GM18873 (cell line): ENCODE measurements at regions not wholly inside any gene's neighbourhood (a gene's known extent, or its start where the extent isn't known, plus 50 kb on each side); places are given as distances from the start of the nearest gene placed in this dataset.

ENCODE experiments used
- ATAC-seq: cut with Tn5 transposase; IDR thresholded peaks from one replicate; pipeline ENCODE4 v1.9.1; 2021; ENCODE audit warnings: mild to moderate bottlenecking, moderate library complexity, moderate number of reproducible peaks; ENCODE audit not compliant: unreplicated experiment, low FRiP score

DNA sequence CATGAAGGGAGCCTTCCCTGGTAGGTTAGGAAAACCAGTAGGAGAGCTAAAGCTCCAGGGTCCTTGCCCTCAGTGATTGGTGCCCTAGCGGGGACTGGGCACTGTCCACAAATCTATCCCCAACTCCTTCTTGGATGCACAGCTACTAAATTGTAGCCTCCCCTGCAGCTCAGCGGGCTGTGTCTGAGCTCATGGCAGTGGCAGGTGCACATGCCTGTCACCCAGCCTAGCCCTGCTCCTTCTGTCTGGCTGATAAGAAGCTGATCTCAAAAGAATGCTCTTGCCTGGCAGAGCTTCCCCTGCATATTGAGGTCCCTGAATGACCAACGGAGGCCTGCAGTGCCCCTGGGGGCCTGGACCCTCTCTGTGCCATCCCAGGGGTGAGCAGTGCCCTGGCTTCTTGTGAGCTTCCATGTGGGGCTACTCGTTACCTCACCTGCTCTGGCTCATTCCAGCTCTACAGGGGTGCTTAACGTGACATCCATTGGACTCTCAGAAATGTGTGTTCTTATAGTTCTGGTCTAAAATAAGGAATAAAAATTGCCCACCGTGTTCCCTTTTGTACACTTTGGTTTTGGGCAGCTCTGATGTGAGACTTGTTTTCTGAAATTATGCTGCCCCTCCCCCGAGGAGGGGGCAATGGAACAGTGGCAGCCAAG is 59.8 kb upstream of the ANTXRL start:
- no peak for ATAC-seq

DNA sequence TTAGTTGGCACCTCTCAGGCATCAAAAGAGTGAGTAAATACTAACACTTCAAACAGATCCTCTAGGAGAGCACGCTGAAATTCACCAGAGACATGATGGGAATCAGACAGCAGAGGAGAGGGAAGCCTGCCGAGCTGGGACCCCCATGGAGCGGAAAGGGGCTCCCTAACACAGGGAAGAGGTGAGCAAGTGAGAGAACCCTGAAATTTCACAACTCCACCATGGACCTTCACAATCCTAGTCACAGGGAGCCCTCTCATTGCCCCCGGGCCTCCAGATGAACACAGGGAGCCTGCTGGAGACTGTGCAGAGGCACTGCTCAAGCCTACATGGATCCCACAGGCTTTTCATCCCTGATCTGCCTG is 59.2 kb upstream of the ANTXRL start:
- ATAC-seq: no peak

DNA sequence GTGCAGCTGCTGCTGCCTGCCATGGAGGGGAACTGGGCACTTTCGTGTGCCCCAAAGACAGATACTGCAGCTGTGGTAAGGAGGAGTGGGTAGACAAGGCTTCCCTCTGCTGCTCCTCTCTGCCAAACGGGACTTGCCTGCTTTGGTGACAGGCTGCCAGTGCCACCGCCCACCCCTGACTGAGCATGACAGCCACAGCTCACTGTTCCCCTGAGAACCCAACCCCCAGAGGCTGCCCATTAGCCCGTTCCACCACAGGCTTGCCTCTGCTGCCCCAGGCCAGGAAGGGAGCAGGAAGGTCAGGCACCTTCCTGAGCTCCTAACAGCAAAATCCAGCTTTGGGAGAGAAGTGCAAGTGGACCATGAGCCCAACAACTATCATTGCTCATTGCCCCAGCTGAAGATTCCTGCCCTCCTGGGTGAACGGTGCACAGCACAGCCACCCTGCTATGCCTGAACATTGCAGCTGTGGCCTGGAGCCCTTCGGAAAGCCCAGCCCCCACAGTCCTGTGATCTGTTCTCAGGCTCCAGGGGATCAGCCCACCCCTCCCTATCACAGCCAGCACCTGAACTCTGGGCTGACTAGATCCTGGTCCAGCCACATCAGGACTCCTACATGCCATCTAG is 58.7 kb upstream of the ANTXRL start:
- ATAC-seq: no peak

DNA sequence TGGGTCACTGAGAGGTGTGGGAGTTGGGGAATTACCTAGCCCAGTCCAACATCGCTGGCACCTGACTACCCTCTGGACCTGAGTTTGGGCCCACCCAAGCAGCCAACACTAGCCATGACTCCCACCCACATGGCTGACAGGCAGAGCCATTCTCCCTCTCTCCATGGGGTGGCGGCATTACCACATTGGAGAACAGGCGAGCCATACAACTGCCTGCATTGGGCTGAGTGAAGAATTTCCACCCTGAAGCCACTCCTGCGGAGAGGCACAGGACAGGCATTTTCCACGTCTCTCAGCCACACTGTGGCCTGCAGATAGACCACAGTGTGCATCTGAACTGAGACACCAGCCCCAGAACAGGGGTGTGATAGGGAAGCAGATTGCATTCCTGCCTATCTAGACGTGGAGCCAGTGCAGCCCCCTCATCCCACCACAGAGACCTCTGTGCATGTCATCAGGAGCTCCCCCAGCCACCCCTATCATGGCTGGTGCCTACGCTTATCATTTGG is 58.2 kb upstream of the ANTXRL start:
- ATAC-seq: no peak

DNA sequence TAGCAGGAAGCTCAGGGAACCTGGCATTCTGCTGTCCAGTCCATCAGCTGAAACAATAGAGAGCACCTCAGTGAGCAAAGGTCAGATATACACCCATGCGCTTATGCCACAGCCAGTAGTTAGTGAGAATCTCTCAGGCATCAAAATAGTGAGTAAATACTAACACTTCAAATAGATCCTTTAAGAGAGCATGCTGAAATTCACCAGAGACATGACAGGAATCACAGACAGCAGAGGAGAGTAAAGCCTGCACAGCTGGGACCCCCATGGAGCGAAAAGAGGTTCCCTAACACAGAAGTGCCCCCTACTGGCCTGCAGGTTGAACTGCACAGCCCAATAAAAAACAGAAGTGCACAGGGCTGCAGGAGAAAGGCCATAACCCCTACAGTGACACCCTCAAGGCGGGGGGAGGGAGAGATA is 57.6 kb upstream of the ANTXRL start:
- ATAC-seq: no peak

DNA sequence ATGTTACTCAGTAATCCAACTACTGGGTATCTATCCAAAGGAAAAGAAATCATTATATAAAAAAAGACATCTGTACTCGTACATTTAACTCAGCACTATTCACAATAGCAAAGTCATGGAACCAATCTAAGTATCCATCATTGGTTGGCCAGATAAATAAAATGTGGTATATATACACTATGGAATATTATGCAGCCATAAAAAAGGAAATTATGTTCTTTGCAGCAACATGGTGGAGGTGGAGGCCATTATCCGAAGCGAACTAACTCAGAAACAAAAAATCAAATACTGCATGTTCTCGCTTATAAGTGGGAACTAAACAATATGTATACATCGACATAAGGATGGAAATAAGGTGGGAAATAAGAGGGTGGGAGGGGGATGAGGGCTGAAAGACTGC is 56.2 kb upstream of the ANTXRL start:
- no peak for ATAC-seq

DNA sequence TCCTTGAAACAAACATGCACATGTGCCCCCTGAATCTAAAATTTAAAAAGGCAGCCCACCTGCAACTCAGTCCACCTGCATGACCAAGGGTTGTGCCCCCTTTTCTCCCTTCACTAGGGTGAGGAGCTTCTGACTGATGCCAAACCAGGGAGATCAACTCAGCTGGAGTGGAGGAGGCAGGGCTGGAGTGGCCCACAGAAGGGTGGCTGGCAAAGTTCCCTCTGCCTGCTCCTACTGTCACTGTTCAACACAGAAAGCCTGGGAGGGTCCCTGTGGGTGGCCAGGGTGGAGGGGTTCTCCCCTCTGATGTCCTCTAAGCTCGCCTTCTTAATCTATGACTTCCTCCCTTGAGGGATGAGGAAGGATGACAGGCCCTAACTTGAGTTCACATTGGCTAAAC is 55.7 kb upstream of the ANTXRL start:
- ATAC-seq: no peak

DNA sequence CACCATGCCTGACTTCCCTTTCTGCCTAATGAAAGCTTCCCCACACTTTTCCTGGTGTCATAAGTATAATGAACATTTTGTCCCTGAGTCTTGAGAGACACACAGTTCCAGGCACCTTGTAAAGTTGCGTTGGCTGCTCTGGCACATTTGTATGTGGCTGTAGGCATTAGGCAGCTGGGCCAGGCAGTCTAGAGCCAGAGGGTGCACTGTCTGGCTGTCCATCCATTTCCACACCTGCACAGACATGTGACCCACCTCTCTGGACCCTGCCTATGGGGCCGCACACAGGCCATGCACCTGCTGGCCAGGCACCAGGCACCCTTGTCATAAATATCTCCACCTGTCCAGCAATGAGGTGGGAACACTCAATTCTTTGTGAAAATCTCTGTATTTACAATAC is 54.7 kb upstream of the ANTXRL start:
- no peak for ATAC-seq

DNA sequence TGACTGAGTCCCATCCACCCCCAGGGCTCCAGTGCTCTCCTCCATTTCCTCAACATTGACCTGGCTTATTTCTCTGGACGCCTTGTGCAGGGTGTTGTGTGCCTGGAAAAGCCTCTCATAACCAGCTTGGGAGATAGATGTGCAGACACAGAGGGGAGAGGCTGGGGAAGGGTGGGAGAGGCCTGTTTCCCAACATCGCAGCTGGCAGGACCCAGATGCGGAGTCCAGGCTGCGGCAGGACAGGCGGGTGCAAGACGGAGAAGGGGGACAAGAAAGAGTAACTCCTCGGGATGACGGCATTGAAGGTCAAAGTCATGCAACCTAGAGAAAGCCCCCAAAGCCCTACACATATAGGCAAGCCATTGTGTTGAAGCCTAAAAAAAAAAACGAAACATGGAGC is 54.1 kb upstream of the ANTXRL start:
- ATAC-seq: no peak

DNA sequence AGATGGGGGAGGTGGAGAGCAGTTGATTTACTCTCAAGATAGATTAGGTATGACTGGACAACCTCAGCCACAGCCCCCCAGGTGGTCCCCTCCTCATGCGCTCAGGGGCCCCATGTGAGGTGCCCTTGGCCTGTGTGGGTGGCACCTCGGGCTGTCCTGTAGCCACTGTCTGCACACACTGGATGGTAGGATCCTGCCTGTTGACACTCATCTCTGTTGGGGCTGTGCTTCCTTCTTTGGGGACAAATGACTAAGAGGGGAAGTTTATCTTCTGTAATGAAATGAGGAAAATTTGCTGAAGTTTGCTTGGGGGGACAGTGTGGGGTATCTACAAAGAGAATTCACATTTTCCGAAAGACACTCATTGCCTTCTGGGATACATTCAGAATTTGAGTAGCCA is 53.6 kb upstream of the ANTXRL start:
- no peak for ATAC-seq

DNA sequence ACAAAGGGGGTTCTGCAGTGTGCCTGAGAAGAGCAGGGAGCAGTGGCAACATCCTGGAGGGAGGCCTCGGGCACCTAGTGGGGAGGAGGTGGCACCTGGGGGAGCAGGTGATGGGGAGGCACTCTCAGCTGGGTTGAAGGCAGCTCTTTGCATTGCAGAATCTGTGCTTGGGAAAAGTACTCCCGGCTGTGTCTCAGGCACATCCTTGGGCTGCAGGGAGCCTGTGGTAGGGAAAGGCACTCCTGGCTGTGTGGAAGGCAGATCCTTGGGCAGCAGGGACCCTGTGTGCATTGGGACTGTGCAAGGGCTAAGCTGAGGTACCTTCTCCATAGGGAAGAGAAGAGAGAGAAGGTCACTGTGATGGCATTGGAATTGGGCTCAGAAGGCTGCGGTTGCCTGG is 52.8 kb upstream of the ANTXRL start:
- no peak for ATAC-seq

DNA sequence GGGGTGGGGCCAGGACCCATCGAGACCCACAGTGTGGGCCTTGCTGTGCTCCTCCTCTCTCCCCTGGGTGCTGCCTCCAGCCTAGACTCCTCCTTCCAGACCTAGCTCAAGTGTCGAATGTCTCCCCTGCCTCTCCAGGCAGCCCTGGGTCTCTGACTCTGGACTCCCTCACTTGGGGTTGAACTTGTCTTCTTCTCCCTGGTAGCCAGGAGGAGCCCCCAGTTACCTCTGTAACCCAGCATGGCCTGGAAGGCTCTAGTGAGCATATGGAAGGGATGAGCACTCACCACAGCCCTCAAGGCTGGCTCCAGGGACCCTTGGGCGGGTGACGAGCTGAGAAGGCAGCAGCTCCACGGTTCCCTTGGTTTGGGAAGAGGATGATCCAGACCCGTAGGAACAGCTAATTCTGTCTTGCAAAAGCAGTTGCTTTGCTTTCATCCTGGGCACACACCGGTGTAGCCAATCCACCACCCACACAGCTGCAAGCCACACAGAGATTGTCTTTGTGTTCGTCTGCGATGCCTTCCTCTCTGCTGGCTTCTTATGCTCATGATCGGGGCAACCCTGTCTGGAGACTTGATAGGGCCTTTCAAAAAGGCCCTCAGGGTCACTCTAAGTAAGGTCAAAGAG is 52.3 kb upstream of the ANTXRL start:
- no peak for ATAC-seq

DNA sequence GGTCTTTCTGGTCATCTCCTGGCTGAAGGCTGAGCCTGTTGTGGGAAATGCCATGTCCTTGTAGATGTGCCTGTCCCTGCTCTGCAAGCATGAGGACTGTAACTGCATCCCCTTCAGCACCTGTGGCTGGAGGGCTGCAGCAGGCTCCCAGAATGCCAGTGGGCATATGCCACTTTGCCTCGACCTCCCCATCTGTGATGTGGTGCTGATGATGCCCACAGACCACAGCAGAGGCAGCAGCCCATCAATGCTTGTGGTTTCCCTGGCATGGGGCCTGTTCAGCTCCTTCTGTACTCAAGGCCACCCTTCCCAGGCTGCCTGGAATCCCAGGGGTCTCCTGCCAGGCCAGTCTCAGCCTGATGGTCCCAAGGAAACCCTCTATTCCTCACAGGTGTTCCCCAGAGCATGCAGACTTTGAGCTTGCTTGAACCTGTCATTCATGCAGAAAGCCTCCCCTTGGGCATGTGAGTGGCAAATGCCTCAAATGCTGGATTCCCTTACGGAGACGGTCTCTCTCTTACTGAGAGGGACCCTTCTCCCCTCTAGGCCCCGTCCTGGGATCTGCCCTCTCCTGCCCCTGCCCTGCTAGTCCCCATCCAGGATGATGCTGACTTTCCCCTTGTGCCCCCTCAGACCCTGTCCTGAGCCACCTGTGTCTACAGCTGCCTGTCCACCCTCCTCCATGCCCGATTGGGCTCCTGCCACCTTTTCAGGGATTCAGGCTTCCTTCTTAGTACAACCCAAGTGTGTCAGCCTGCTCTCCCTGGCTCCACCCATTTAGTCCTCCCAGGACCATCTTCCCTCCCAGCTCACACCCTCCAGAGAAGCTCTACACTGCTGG is 50.9 kb upstream of the ANTXRL start:
- no peak for ATAC-seq

DNA sequence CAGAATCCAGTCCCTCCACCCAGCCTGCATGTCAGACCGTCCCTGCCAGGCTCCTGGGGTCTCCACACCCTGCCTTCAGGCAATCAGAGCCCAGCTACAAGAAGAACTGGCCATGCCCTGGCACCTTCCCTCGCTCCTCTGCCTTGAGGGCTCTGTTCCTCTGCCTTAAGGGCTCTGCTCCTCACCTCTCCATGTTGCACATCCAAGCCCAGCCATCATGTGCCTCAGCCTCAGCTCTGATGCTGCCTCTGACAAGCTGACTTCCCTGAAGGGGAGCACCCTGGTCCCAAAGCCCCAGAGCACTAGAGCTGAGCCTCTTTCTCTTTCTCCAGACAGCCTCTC is 50.3 kb upstream of the ANTXRL start:
- no peak for ATAC-seq

DNA sequence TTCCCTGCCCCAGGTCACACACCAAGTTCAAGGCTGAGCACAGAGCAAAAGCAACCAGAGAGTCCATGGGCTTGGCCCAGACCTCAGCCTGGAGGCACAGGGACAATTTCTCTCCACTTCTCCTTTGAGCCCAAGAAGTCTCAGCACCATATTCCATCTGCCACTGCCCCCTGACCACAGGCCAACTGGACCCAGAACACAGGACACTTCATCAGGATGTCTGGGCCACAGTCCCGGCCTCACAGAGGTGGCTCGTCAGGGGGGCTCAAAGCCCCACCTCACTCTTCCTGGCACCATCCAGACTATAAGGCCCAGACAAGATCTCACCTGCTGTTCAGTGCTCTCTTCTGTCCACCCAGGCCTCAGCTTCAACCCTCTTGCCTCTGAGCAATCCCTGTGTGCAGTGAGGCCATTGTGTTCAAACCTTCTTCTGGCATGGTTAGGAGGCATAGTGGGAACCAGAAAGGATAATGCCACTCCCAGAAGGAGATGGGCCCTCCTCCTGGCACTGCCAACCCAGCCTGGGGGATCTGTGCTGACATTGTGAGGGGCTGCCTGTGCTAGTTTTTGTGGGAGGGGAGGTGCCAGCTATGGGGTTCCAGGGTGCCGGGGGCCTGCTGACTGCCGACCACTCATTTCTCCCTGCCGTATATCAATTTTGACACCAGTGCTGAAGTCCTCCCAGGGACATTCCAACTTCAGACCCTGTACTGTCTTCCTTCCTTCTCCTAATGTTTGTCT is 49.7 kb upstream of the ANTXRL start:
- no peak for ATAC-seq
